ENCODE measurements at regions not wholly inside any gene's neighbourhood (a gene's known extent, or its start where the extent isn't known, plus 50 kb on each side); places are given as distances from the start of the nearest gene placed in this dataset.

- DNase-seq, result no peak
Observed at GRCh38 chr4:18930487-18930886, 908.9 kb upstream of the LCORL start.

- DNase-seq, result no peak
Observed at GRCh38 chr4:18923496-18924161, 902.1 kb upstream of the LCORL start.

- DNase-seq, result no peak
Observed at GRCh38 chr4:18917689-18918088, 896.1 kb upstream of the LCORL start.

GRCh38 chr4:18914182-18914581 is 892.6 kb upstream of the LCORL start:
- DNase-seq, result no peak

GRCh38 chr4:18894928-18895327 is 873.4 kb upstream of the LCORL start:
- no peak for DNase-seq

GRCh38 chr4:18882468-18882867 is 860.9 kb upstream of the LCORL start:
- DNase-seq, result no peak

GRCh38 chr4:18881556-18881955 is 860.0 kb upstream of the LCORL start:
- DNase-seq, result no peak

- no peak for DNase-seq
Observed at GRCh38 chr4:18880871-18881270, 859.3 kb upstream of the LCORL start.

GRCh38 chr4:18878561-18878960 is 857.0 kb upstream of the LCORL start:
- no peak for DNase-seq

GRCh38 chr4:18869166-18869565 is 847.6 kb upstream of the LCORL start:
- DNase-seq, result no peak

- no peak for DNase-seq
Observed at GRCh38 chr4:18860836-18861530, 839.4 kb upstream of the LCORL start.

GRCh38 chr4:18859468-18859867 is 837.9 kb upstream of the LCORL start:
- no peak for DNase-seq

GRCh38 chr4:18858229-18858922 is 836.8 kb upstream of the LCORL start:
- DNase-seq, result no peak

- no peak for DNase-seq
Observed at GRCh38 chr4:18850867-18851266, 829.3 kb upstream of the LCORL start.

GRCh38 chr4:18847249-18847890 is 825.8 kb upstream of the LCORL start:
- no peak for DNase-seq

GRCh38 chr4:18846313-18846712 is 824.8 kb upstream of the LCORL start:
- DNase-seq, result no peak

GRCh38 chr4:18844726-18845125 is 823.2 kb upstream of the LCORL start:
- no peak for DNase-seq

- no peak for DNase-seq
Observed at GRCh38 chr4:18842431-18842830, 820.9 kb upstream of the LCORL start.

- DNase-seq, result no peak
Observed at GRCh38 chr4:18840481-18840880, 818.9 kb upstream of the LCORL start.

- DNase-seq, result no peak
Observed at GRCh38 chr4:18816228-18816895, 794.8 kb upstream of the LCORL start.

GRCh38 chr4:18815779-18816173 is 794.2 kb upstream of the LCORL start:
- no peak for DNase-seq

- DNase-seq, result no peak
Observed at GRCh38 chr4:18815081-18815778, 793.7 kb upstream of the LCORL start.

Data from stimulated activated CD4-positive, alpha-beta T cell treated with anti-CD3 and anti-CD28 coated beads, Interleukin-1b, Interleukin-23, amount 100 ng/mL, for 48 hours (primary cell).